ENCODE measurements at regions not wholly inside any gene's neighbourhood (a gene's known extent, or its start where the extent isn't known, plus 50 kb on each side); places are given as distances from the start of the nearest gene placed in this dataset.

DNA sequence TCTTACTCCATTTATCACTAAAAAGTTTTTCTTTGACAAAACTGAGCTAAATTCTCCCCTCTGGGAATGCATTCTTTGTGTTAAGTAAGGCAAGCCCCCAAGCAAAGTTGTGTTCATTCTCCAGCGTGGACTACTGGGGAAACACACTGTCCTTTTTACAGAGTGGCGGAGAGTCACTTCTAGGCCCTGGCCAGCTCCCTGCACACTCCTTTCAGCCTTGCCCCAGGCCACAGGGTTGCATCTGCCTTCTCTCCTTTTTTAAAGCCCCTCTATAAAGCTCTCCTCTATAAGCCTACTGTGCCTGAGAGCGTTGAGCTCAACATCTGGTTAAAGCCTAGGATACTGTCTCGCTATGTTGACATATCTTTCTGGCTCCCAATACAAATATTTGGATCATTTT is 803.4 kb downstream of the PCDH17 start:
- DNase-seq (no peak), ATAC-seq (ENCODE audit: low read depth) (no peak)
- 89% methylated on average over 2 of the region's 4 CpGs for WGBS (ENCODE audit: insufficient coverage)
- Histone ChIP-seq H4K20me1 (ENCODE audit: control insufficient read depth, insufficient read depth, low read length, poor library complexity, severe bottlenecking) (no peaks in the 10 kb centered on the region), H3K27ac (ENCODE audit: low read length in 2 of 2) (no peak overlapping the region), H3K9me3 (ENCODE audit: control extremely low read depth in 1 of 3, control insufficient read depth in 2 of 3, insufficient read depth in 1 of 3, low read length in 2 of 3) (peaks cover 0 to 4% (median 0%) of the 10 kb centered on the region in 3 donors), H3K4me1 (ENCODE audit: control insufficient read depth in 2 of 2, insufficient read depth in 2 of 2, low read length in 2 of 2) (no peaks in the 10 kb centered on the region), H3K79me2 (ENCODE audit: control insufficient read depth, insufficient read depth, low read length) (no peaks in the 10 kb centered on the region), H3K36me3 (replicated peaks in 1 of 2; ENCODE audit: control extremely low read depth in 1 of 2, control insufficient read depth in 1 of 2, extremely low read depth in 1 of 2, insufficient read depth in 2 of 2, low read length in 1 of 2) (no peaks in the 10 kb centered on the region), H2AFZ (ENCODE audit: insufficient read depth, low read depth, low read length, poor library complexity, severe bottlenecking) (no peak overlapping the region), H3K27me3 (replicated peaks in 1 of 4; ENCODE audit: control extremely low read depth in 1 of 4, control insufficient read depth in 3 of 4, insufficient read depth in 4 of 4, low read length in 3 of 4) (no peaks in the 10 kb centered on the region), H3K4me2 (replicated peaks; ENCODE audit: low read depth, low read length, poor library complexity, severe bottlenecking) (no peak overlapping the region), H3K4me3 (ENCODE audit: control extremely low read depth in 1 of 5, extremely low read depth in 1 of 5, insufficient read depth in 1 of 5, low read depth in 2 of 5, low read length in 4 of 5) (no peak overlapping the region), H3K9ac (ENCODE audit: low read length) (no peak overlapping the region)
- intact Hi-C loops (cut with micrococcal nuclease): no loop called here
- Mint-ChIP-seq H3K9me3 (ENCODE audit: insufficient read depth) (no peaks in the 10 kb centered on the region), H3K4me1 (no peaks in the 10 kb centered on the region), H3K27ac (no peak overlapping the region), H3K4me3 (no peak overlapping the region), H3K27me3 (no peaks in the 10 kb centered on the region)
- ChIA-PET POLR2A (no interaction called here), CTCF (no interaction called here)
- TF ChIP-seq, protein P1, sequence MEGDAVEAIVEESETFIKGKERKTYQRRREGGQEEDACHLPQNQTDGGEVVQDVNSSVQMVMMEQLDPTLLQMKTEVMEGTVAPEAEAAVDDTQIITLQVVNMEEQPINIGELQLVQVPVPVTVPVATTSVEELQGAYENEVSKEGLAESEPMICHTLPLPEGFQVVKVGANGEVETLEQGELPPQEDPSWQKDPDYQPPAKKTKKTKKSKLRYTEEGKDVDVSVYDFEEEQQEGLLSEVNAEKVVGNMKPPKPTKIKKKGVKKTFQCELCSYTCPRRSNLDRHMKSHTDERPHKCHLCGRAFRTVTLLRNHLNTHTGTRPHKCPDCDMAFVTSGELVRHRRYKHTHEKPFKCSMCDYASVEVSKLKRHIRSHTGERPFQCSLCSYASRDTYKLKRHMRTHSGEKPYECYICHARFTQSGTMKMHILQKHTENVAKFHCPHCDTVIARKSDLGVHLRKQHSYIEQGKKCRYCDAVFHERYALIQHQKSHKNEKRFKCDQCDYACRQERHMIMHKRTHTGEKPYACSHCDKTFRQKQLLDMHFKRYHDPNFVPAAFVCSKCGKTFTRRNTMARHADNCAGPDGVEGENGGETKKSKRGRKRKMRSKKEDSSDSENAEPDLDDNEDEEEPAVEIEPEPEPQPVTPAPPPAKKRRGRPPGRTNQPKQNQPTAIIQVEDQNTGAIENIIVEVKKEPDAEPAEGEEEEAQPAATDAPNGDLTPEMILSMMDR (IDR thresholded peaks at IDR 0.05): no peak
- no peak for TF ChIP-seq EZH2 (IDR thresholded peaks at IDR 0.05; ENCODE audit: borderline replicate concordance, insufficient read depth, low read depth, low read length, poor library complexity, severe bottlenecking)

DNA sequence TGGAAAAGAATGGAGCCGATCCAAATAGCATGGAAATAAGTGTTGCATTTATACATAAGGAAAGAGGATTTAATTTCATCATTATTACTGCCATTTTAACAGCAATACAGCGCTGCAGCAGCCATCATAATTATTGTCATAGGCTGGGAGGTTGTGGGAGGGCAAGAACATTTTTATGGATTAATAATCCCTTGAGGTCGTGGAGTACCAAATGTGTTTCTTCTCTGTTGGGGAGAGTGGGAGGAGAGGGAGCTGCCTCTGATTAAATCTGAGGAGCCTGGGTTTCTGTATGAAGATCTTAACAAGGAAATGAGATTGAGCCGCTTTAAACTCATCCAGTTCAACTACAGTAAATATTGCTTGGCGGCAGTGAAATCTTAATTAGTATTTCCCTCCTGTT is 805.9 kb downstream of the PCDH17 start:
- Mint-ChIP-seq H3K9me3 (ENCODE audit: insufficient read depth) (no peaks in the 10 kb centered on the region), H3K4me1 (no peaks in the 10 kb centered on the region), H3K4me3 (no peak overlapping the region), H3K27ac (no peak overlapping the region), H3K27me3 (no peaks in the 10 kb centered on the region)
- H3K9ac ChIP-seq (ENCODE audit: low read length): no peak overlapping the region
- 83% methylated on average over 1 of the region's 5 CpGs for WGBS (ENCODE audit: insufficient coverage)
- no peak overlapping the region for H3K4me3 ChIP-seq (ENCODE audit: control extremely low read depth in 1 of 5, extremely low read depth in 1 of 5, insufficient read depth in 1 of 5, low read depth in 2 of 5, low read length in 4 of 5)
- ATAC-seq (ENCODE audit: low read depth) (no peak), DNase-seq (no peak)
- CTCF ChIA-PET: no interaction called here
- no peak for TF ChIP-seq EZH2 (IDR thresholded peaks at IDR 0.05; ENCODE audit: borderline replicate concordance, insufficient read depth, low read depth, low read length, poor library complexity, severe bottlenecking)
- TF ChIP-seq, protein P1 (IDR thresholded peaks at IDR 0.05): no peak
- no peaks in the 10 kb centered on the region for H4K20me1 ChIP-seq (ENCODE audit: control insufficient read depth, insufficient read depth, low read length, poor library complexity, severe bottlenecking)
- H3K4me2 ChIP-seq (replicated peaks; ENCODE audit: low read depth, low read length, poor library complexity, severe bottlenecking): no peak overlapping the region
- no peaks in the 10 kb centered on the region for H3K27me3 ChIP-seq (replicated peaks in 1 of 4; ENCODE audit: control extremely low read depth in 1 of 4, control insufficient read depth in 3 of 4, insufficient read depth in 4 of 4, low read length in 3 of 4)
- H3K4me1 ChIP-seq (ENCODE audit: control insufficient read depth in 2 of 2, insufficient read depth in 2 of 2, low read length in 2 of 2): no peaks in the 10 kb centered on the region
- POLR2A ChIA-PET: no interaction called here
- no peak overlapping the region for H3K27ac ChIP-seq (ENCODE audit: low read length in 2 of 2)
- H3K36me3 ChIP-seq (replicated peaks in 1 of 2; ENCODE audit: control extremely low read depth in 1 of 2, control insufficient read depth in 1 of 2, extremely low read depth in 1 of 2, insufficient read depth in 2 of 2, low read length in 1 of 2): no peaks in the 10 kb centered on the region
- no peaks in the 10 kb centered on the region for H3K79me2 ChIP-seq (ENCODE audit: control insufficient read depth, insufficient read depth, low read length)
- intact Hi-C loops (cut with micrococcal nuclease): no loop called here
- no peak overlapping the region for H2AFZ ChIP-seq (ENCODE audit: insufficient read depth, low read depth, low read length, poor library complexity, severe bottlenecking)
- H3K9me3 ChIP-seq (ENCODE audit: control extremely low read depth in 1 of 3, control insufficient read depth in 2 of 3, insufficient read depth in 1 of 3, low read length in 2 of 3): peaks cover 0 to 2% (median 0%) of the 10 kb centered on the region in 3 donors
